Astrocyte of the spinal cord (primary cell): ENCODE measurements at regions not wholly inside any gene's neighbourhood (a gene's known extent, or its start where the extent isn't known, plus 50 kb on each side); places are given as distances from the start of the nearest gene placed in this dataset.
A peak's percentile ranks its signal among the peaks of the same experiment; 100 is the strongest.

ENCODE experiments used
- DNase-seq: peaks from one replicate; pipeline ENCODE4 v3.0.0; 2011; ENCODE audit warnings: low read depth, low spot score
- H3K4me3 ChIP-seq: 2 replicates; pipeline ENCODE4 v1.5.1; 2011; ENCODE audit warnings: low read depth, mild to moderate bottlenecking, low read length, moderate library complexity
- in situ Hi-C: cut with HindIII; loops from 2 replicates; pipeline ENCODE4 v1.10.0; 2017; ENCODE audit warnings: low sequenced_read_pairs
- TF ChIP-seq, protein P1 (sequence below): IDR thresholded peaks from 2 replicates; pipeline ENCODE4 v1.5.1; 2012; ENCODE audit warnings: low read depth, mild to moderate bottlenecking, low read length, inconsistent platforms

DNA sequence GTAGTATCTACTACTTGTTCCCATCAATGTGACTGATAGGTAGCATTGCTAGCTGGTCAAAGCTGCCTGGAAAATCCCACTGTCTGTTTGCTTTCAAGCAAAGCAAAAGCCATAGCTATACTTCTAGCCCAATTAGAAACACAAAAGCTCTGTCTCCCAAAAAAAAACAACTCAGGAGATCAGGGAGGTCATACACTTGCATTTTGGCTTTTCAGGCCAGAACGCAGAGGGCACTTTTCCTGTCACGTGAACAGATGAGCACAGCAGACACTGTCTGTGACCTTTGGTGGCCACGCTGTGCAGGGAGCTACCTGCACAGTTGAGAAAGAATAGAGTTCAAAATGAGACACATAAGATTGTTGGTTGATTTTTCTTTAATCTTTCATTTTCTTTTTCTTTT lies 441.7 kb upstream of the PDZRN3 start:
- in situ Hi-C loops: no loop called here
- DNase-seq: no peak
- TF ChIP-seq, protein P1, sequence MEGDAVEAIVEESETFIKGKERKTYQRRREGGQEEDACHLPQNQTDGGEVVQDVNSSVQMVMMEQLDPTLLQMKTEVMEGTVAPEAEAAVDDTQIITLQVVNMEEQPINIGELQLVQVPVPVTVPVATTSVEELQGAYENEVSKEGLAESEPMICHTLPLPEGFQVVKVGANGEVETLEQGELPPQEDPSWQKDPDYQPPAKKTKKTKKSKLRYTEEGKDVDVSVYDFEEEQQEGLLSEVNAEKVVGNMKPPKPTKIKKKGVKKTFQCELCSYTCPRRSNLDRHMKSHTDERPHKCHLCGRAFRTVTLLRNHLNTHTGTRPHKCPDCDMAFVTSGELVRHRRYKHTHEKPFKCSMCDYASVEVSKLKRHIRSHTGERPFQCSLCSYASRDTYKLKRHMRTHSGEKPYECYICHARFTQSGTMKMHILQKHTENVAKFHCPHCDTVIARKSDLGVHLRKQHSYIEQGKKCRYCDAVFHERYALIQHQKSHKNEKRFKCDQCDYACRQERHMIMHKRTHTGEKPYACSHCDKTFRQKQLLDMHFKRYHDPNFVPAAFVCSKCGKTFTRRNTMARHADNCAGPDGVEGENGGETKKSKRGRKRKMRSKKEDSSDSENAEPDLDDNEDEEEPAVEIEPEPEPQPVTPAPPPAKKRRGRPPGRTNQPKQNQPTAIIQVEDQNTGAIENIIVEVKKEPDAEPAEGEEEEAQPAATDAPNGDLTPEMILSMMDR: no peak
- no peak overlapping the region for H3K4me3 ChIP-seq

DNA sequence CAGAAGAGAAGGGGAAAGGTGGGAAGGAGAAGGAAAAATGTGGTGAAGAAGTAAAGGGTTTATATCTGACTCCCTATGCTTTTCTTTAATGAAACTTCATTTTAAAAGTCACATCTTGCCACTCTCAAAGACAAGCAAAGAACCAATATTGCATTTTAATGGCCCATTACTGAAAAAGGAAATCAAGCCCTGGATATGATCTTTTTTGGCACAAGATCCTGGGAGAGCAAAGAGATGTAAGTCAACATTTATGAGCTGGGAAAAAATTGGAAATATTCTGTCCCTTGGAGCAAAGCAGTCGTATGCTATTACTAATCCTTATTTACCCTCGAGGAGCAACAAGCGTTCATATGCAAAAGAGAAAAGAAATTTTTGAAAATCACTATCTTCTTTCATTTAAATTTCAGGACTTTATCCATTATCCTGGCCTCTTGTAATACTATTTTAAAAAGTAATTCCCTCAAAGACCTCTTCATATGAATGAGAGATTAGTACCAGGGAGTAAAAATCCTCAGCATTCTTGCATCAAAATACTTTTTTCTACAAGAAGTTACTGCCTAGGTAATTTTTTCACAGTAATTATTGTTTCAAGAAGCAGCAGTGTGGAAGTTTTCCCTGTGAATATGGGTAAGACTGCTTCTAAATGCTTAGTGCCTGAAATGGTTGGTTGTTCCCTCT lies 435.3 kb upstream of the PDZRN3 start:
- TF ChIP-seq, protein P1: no peak
- no peak for DNase-seq
- in situ Hi-C loops: no loop called here
- no peak overlapping the region for H3K4me3 ChIP-seq

DNA sequence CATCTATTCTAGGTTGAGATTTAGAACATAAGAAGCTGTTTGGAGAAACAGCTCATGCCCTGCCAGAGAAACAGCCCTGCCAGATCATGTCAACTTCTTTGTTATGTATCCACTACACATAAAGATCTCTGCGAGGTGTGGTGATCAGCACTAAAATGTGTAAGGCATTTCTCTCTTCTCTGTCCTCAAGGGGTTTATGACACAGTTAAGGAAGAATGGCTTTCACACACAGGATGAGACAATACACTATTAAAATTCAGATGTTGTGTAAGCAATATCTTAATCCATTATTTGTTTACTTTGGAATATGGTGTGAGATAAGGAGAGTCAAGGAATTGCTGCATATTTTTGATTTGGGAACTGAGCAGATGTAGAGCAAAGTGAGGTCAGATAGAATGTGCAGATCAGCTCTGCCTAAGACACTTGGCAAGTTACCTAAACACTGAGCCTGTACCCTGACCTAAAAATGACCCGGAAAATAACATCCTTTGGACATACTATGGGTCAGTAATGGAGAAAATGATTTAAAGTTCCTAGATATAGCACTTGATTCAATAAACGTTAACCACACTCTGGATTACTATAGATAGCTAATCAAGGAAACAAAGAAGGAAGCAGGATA lies 434.7 kb upstream of the PDZRN3 start:
- H3K4me3 ChIP-seq: no peak overlapping the region
- DNase-seq: peak; percentile 0
- in situ Hi-C loops: no loop called here
- TF ChIP-seq, protein P1: no peak

DNA sequence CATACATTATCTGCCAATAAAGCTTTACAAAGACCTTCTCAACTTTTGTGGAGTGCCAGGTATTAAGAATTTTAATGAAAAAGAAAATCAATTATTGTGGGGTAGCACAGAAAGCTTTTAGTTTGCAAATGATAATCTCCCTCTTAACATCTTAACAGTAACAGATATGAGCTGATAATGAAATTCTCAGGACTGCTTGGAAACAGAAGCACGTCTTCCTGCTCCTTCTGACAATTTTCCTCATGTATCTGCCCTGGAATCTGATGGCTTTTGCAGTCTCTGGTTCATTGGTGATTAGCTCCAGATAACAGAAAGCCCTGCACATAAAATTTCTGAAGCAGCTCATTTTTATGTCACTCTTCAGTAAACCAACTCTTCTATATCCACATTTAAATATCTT lies 432.4 kb upstream of the PDZRN3 start:
- in situ Hi-C loops: no loop called here
- DNase-seq: no peak
- TF ChIP-seq, protein P1: no peak

DNA sequence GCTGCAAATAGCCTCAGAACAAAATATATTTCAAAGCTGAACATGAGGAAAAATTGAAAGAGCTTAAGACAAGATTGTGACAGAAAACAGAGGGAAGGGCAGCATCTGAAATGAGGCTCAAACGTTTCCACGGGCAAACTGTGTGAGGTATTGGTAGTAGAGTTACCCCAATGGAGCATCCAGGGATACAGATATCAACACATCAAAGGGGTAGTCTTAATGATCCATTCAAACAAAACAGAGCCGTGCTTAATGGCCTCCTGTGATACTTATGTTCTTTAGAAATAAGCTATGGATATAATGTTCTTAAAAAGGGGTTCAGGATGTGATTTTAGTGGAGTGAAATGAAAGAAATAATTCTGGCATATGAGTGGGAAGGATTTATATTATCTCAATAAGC lies 430.3 kb upstream of the PDZRN3 start:
- in situ Hi-C loops: no loop called here
- no peak for DNase-seq
- H3K4me3 ChIP-seq: no peak overlapping the region
- TF ChIP-seq, protein P1: no peak

More for the DNA sequence above, 432.4 kb upstream of the PDZRN3 start:
- no peak overlapping the region for H3K4me3 ChIP-seq

DNA sequence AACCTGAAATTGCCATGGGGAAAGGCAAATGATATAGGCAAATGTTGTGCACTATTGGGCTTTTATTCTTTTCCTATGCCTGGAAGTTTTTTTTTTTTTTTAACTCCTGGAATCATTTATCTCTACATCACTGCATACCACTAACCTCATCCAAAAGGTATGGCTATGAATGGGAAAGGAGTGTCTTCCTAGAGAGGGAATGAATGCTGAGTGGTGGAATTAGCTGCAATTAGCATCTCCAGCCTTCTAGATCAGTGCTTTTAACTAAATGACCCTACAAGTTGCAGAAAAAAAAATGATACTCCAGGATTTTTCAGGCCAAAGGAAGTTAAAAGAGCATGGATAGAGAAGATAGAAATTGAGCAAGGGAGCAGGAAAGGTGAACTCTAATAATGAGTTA lies 429.8 kb upstream of the PDZRN3 start:
- H3K4me3 ChIP-seq: no peak overlapping the region
- TF ChIP-seq, protein P1: no peak
- no peak for DNase-seq
- in situ Hi-C loops: no loop called here
